ENCODE measurements at regions not wholly inside any gene's neighbourhood (a gene's known extent, or its start where the extent isn't known, plus 50 kb on each side); places are given as distances from the start of the nearest gene placed in this dataset.
"Not testable (repeated sequence)": the region's sequence is repeated elsewhere in the genome, so short reads cannot be mapped to it uniquely, and the experiment has no call there.

- ATAC-seq (ENCODE audit: low read depth) = no peak
- no peaks in the 10 kb centered on the region for H3K9me3 Mint-ChIP-seq
- H3K36me3 Mint-ChIP-seq = no peaks in the 10 kb centered on the region
- H3K4me3 Mint-ChIP-seq = no peak overlapping the region
- H3K27me3 Mint-ChIP-seq = no peaks in the 10 kb centered on the region
- H3K27ac Mint-ChIP-seq = no peak overlapping the region
- peaks cover 5% of the 10 kb centered on the region for H3K4me1 Mint-ChIP-seq
- no peak for DNase-seq
- POLR2A ChIA-PET = no interaction called here
These were observed 51.8 kb upstream of the PMAIP1 start for GRCh38 chr18:59848002-59848401.

GRCh38 chr18:59847491-59847846 is 52.3 kb upstream of the PMAIP1 start:
- H3K4me3 Mint-ChIP-seq; H3K9me3 Mint-ChIP-seq; POLR2A ChIA-PET; H3K27ac Mint-ChIP-seq; H3K36me3 Mint-ChIP-seq; ATAC-seq (ENCODE audit: low read depth); DNase-seq; H3K27me3 Mint-ChIP-seq; H3K4me1 Mint-ChIP-seq: not testable (repeated sequence)

GRCh38 chr18:59846814-59847490 is 52.8 kb upstream of the PMAIP1 start:
- Mint-ChIP-seq H3K4me3 (no peak overlapping the region), H3K4me1 (peaks cover 5% of the 10 kb centered on the region), H3K36me3 (no peaks in the 10 kb centered on the region), H3K27me3 (peaks cover 3% of the 10 kb centered on the region), H3K9me3 (no peaks in the 10 kb centered on the region), H3K27ac (no peak overlapping the region)
- no peak for DNase-seq
- no peak for ATAC-seq (ENCODE audit: low read depth)
- POLR2A ChIA-PET = no interaction called here

GRCh38 chr18:59842947-59843346 is 56.8 kb upstream of the PMAIP1 start:
- POLR2A ChIA-PET = no interaction called here
- no peak overlapping the region for H3K27ac Mint-ChIP-seq
- no peaks in the 10 kb centered on the region for H3K9me3 Mint-ChIP-seq
- H3K36me3 Mint-ChIP-seq = no peaks in the 10 kb centered on the region
- DNase-seq (no peak), ATAC-seq (ENCODE audit: low read depth) (no peak)
- H3K4me3 Mint-ChIP-seq = no peak overlapping the region
- H3K27me3 Mint-ChIP-seq = peaks cover 6% of the 10 kb centered on the region
- H3K4me1 Mint-ChIP-seq = peaks cover 5% of the 10 kb centered on the region

GRCh38 chr18:59839931-59840685 is 59.7 kb upstream of the PMAIP1 start:
- Mint-ChIP-seq H3K4me3 (no peak overlapping the region), H3K27ac (no peak overlapping the region), H3K9me3 (no peaks in the 10 kb centered on the region), H3K4me1 (no peaks in the 10 kb centered on the region), H3K27me3 (peaks cover 8% of the 10 kb centered on the region), H3K36me3 (no peaks in the 10 kb centered on the region)
- ATAC-seq (ENCODE audit: low read depth) (no peak), DNase-seq (no peak)
- POLR2A ChIA-PET = interaction anchor here (0.7 to 1.5 kb wide), 2 partner anchors 59 to 61 kb away, joined by 3 read pairs; no protein-coding TSS in a partner anchor

GRCh38 chr18:59839246-59839645 is 60.5 kb upstream of the PMAIP1 start:
- Mint-ChIP-seq H3K36me3 (no peaks in the 10 kb centered on the region), H3K4me1 (no peaks in the 10 kb centered on the region), H3K27ac (no peak overlapping the region), H3K27me3 (peaks cover 10% of the 10 kb centered on the region), H3K4me3 (no peak overlapping the region), H3K9me3 (no peaks in the 10 kb centered on the region)
- ATAC-seq (ENCODE audit: low read depth) = no peak
- DNase-seq = no peak
- POLR2A ChIA-PET = interaction anchor here (0.7 to 1.5 kb wide), 2 partner anchors 60 to 62 kb away, joined by 3 read pairs; no protein-coding TSS in a partner anchor

GRCh38 chr18:59837586-59837985 is 62.2 kb upstream of the PMAIP1 start:
- no peaks in the 10 kb centered on the region for H3K36me3 Mint-ChIP-seq
- DNase-seq (no peak), ATAC-seq (ENCODE audit: low read depth) (peak; percentile 56)
- POLR2A ChIA-PET = no interaction called here
- no peak overlapping the region for H3K27ac Mint-ChIP-seq
- H3K4me1 Mint-ChIP-seq = no peaks in the 10 kb centered on the region
- H3K4me3 Mint-ChIP-seq = no peak overlapping the region
- peaks cover 12% of the 10 kb centered on the region for H3K27me3 Mint-ChIP-seq
- H3K9me3 Mint-ChIP-seq = no peaks in the 10 kb centered on the region

- POLR2A ChIA-PET = interaction anchor here (1.0 kb wide), 1 partner anchor 65 kb away, joined by 3 read pairs; no protein-coding TSS in a partner anchor
- no peak overlapping the region for H3K4me3 Mint-ChIP-seq
- H3K4me1 Mint-ChIP-seq = no peaks in the 10 kb centered on the region
- ATAC-seq (ENCODE audit: low read depth) = no peak
- H3K9me3 Mint-ChIP-seq = no peaks in the 10 kb centered on the region
- DNase-seq = no peak
- H3K27me3 Mint-ChIP-seq = peaks cover 18% of the 10 kb centered on the region
- no peak overlapping the region for H3K27ac Mint-ChIP-seq
- H3K36me3 Mint-ChIP-seq = no peaks in the 10 kb centered on the region
These were observed 64.0 kb upstream of the PMAIP1 start for GRCh38 chr18:59835605-59836379.

- Mint-ChIP-seq H3K36me3 (no peaks in the 10 kb centered on the region), H3K4me1 (no peaks in the 10 kb centered on the region), H3K4me3 (no peak overlapping the region), H3K27ac (no peak overlapping the region), H3K27me3 (peaks cover 16% of the 10 kb centered on the region), H3K9me3 (no peaks in the 10 kb centered on the region)
- ATAC-seq (ENCODE audit: low read depth) = no peak
- no peak for DNase-seq
- POLR2A ChIA-PET = no interaction called here
These were observed 65.5 kb upstream of the PMAIP1 start for GRCh38 chr18:59834267-59834666.

GRCh38 chr18:59833785-59834184 is 66.0 kb upstream of the PMAIP1 start:
- Mint-ChIP-seq H3K4me3 (no peak overlapping the region), H3K36me3 (no peaks in the 10 kb centered on the region), H3K4me1 (no peaks in the 10 kb centered on the region), H3K27me3 (peaks cover 16% of the 10 kb centered on the region), H3K9me3 (no peaks in the 10 kb centered on the region), H3K27ac (no peak overlapping the region)
- POLR2A ChIA-PET = no interaction called here
- ATAC-seq (ENCODE audit: low read depth) = no peak
- no peak for DNase-seq

GRCh38 chr18:59823596-59824195 is 76.1 kb upstream of the PMAIP1 start:
- H3K9me3 Mint-ChIP-seq = no peaks in the 10 kb centered on the region
- no peak overlapping the region for H3K4me3 Mint-ChIP-seq
- peaks cover 12% of the 10 kb centered on the region for H3K27me3 Mint-ChIP-seq
- POLR2A ChIA-PET = no interaction called here
- DNase-seq (no peak), ATAC-seq (ENCODE audit: low read depth) (no peak)
- peaks cover 2% of the 10 kb centered on the region for H3K4me1 Mint-ChIP-seq
- no peak overlapping the region for H3K27ac Mint-ChIP-seq
- H3K36me3 Mint-ChIP-seq = no peaks in the 10 kb centered on the region

- no peaks in the 10 kb centered on the region for H3K36me3 Mint-ChIP-seq
These were observed 76.9 kb upstream of the PMAIP1 start for GRCh38 chr18:59822612-59823550.

More at GRCh38 chr18:59822612-59823550, 76.9 kb upstream of the PMAIP1 start:
- peaks cover 10% of the 10 kb centered on the region for H3K27me3 Mint-ChIP-seq
- DNase-seq (no peak), ATAC-seq (ENCODE audit: low read depth) (no peak)
- no peak overlapping the region for H3K27ac Mint-ChIP-seq
- no peaks in the 10 kb centered on the region for H3K9me3 Mint-ChIP-seq
- no peak overlapping the region for H3K4me3 Mint-ChIP-seq
- H3K4me1 Mint-ChIP-seq = peaks cover 4% of the 10 kb centered on the region
- POLR2A ChIA-PET = no interaction called here

Measured in activated naive CD8-positive, alpha-beta T cell treated with anti-CD3 and anti-CD28 coated beads, Interleukin-2, amount 10 ng/mL, durations not matched to agents 7 days and 5 days (primary cell).